HCT116 (cell line): ENCODE measurements at regions not wholly inside any gene's neighbourhood (a gene's known extent, or its start where the extent isn't known, plus 50 kb on each side); places are given as distances from the start of the nearest gene placed in this dataset.

ENCODE experiments used
- ATAC-seq: fragments of 200-7000 bp; cut with Tn5 transposase; 2 replicates; pipeline ENCODE4 v1.9.1; 2020; ENCODE audit warnings: mild to moderate bottlenecking, moderate library complexity
- BruUV-seq: library from RNA; stranded (reverse); fragments of 400-500 nt; replicated peaks from 2 replicates; lab custom pipeline; 2021; lab: Mats Ljungman, UMichigan
- CTCF ChIA-PET: fragments of 300-600 bp; sonication (Branson Sonifier 250); formaldehyde crosslinking; loops from one replicate; lab custom pipeline; 2021; ENCODE audit warnings: antibody characterized with exemption; lab: Charles Lee
- POLR2A ChIA-PET: fragments of 300-600, 350-600 bp; sonication (Branson Sonifier 250); formaldehyde crosslinking; loops from one replicate; lab custom pipeline; 2021; ENCODE audit warnings: antibody characterized with exemption; lab: Charles Lee
- RAD21 ChIA-PET, 2 experiments: fragments of 300-600 bp; sonication (Branson Sonifier 250); formaldehyde crosslinking; loops; one replicate each; lab custom pipeline; 2023; ENCODE audit warnings: low total read pairs in 2 of 2; ENCODE audit not compliant: uncharacterized antibody in 2 of 2, unreplicated experiment in 2 of 2, low non-redundant PET in 1 of 2; lab: Charles Lee
- DNase-seq: peaks from one replicate; pipeline ENCODE4 v3.0.0-alpha.2; 2010; ENCODE audit warnings: low read depth, low spot score
- H2AFZ ChIP-seq: fragments of 200-600 bp; shearing (Covaris generic), sonication (generic); 2 replicates; pipeline ENCODE4 v1.6.1; 2017; ENCODE audit warnings: low read depth, mixed run types, mixed read lengths, antibody characterized with exemption, low read length; ENCODE audit not compliant: poor library complexity, severe bottlenecking
- H3K27ac ChIP-seq: 2 replicates; pipeline ENCODE4 v1.5.1; 2012; ENCODE audit warnings: low read depth, low read length
- H3K27me3 ChIP-seq: fragments of 200-600 bp; sonication (generic); 2 replicates; pipeline ENCODE4 v1.6.1; 2016; ENCODE audit warnings: mixed run types, low read length, mixed read lengths; ENCODE audit not compliant: insufficient read depth
- H3K36me3 ChIP-seq, 2 experiments: fragments of 200-500 bp in 1 of 2; fragments of 200-600 bp in 1 of 2; sonication (Bioruptor generic) in 1 of 2; sonication (generic) in 1 of 2; 2 replicates each; pipeline versions ENCODE4 v1.5.1 to v1.6.1; 2014 to 2016; ENCODE audit warnings: low read length in 2 of 2, inconsistent platforms in 1 of 2, mixed read lengths in 1 of 2, mixed run types in 1 of 2; ENCODE audit not compliant: insufficient read depth in 2 of 2, control insufficient read depth in 1 of 2
- H3K4me1 ChIP-seq, 2 experiments: fragments of 200-600 bp in 1 of 2; sonication (generic) in 1 of 2; 2 replicates each; pipeline versions ENCODE4 v1.5.1 to v1.6.1; 2012 to 2017; ENCODE audit warnings: low read length in 2 of 2, inconsistent platforms in 1 of 2, mild to moderate bottlenecking in 1 of 2, mixed read lengths in 1 of 2, mixed run types in 1 of 2, moderate library complexity in 1 of 2; ENCODE audit not compliant: insufficient read depth in 2 of 2, control insufficient read depth in 1 of 2
- H3K4me2 ChIP-seq: fragments of 200-600 bp; sonication (generic); 2 replicates; pipeline ENCODE4 v1.6.1; 2017; ENCODE audit warnings: mixed run types, low read length, mixed read lengths
- H3K4me3 ChIP-seq, 2 experiments: fragments of 200-600 bp in 1 of 2; sonication (generic) in 1 of 2; replicated peaks in 1 of 2; 2 replicates each; pipeline ENCODE4 v1.5.1; 2011 to 2016; ENCODE audit warnings: low read length in 2 of 2, control low read depth in 1 of 2, low read depth in 1 of 2, mild to moderate bottlenecking in 1 of 2, mixed read lengths in 1 of 2, mixed run types in 1 of 2
- H3K79me2 ChIP-seq: fragments of 200-600 bp; sonication (generic); 2 replicates; pipeline ENCODE4 v1.6.1; 2017; ENCODE audit warnings: mild to moderate bottlenecking, mixed run types, low read length, moderate library complexity, mixed read lengths; ENCODE audit not compliant: insufficient read depth
- H3K9ac ChIP-seq: fragments of 200-600 bp; sonication (generic); 2 replicates; pipeline ENCODE4 v1.6.1; 2016; ENCODE audit warnings: low read length, mixed read lengths
- H3K9me2 ChIP-seq: fragments of 200-600 bp; sonication (generic), shearing (Covaris generic); 2 replicates; pipeline ENCODE4 v1.6.1; 2017; ENCODE audit warnings: mixed run types, mild to moderate bottlenecking, moderate library complexity; ENCODE audit not compliant: insufficient read depth
- H3K9me3 ChIP-seq, 2 experiments: fragments of 200-500 bp in 1 of 2; fragments of 200-600 bp in 1 of 2; sonication (Bioruptor generic) in 1 of 2; sonication (generic) in 1 of 2; 2 replicates each; pipeline ENCODE4 v1.6.1; 2014 to 2017; ENCODE audit warnings: low read length in 2 of 2, mixed read lengths in 2 of 2, inconsistent platforms in 1 of 2, low read depth in 1 of 2, mild to moderate bottlenecking in 1 of 2, mixed run types in 1 of 2, moderate library complexity in 1 of 2; ENCODE audit not compliant: control insufficient read depth in 1 of 2, insufficient read depth in 1 of 2
- H4K20me1 ChIP-seq: fragments of 200-600 bp; sonication (generic), shearing (Covaris generic); 2 replicates; pipeline ENCODE4 v1.6.1; 2017; ENCODE audit warnings: mixed run types, mild to moderate bottlenecking, moderate library complexity; ENCODE audit not compliant: insufficient read depth
- ATF3 ChIP-seq: IDR thresholded peaks from 2 replicates; pipeline ENCODE4 v1.6.1; 2012
- CBX3 ChIP-seq: IDR thresholded peaks from 2 replicates; pipeline ENCODE4 v1.6.1; 2012; ENCODE audit warnings: low read depth
- EGR1 ChIP-seq: IDR thresholded peaks from 2 replicates; pipeline ENCODE4 v1.6.1; 2012; ENCODE audit warnings: low read depth
- ELF1 ChIP-seq: IDR thresholded peaks from 2 replicates; pipeline ENCODE4 v1.6.1; 2012; ENCODE audit warnings: low read depth, borderline replicate concordance
- EZH2 ChIP-seq: fragments of 200-600 bp; sonication (generic); IDR thresholded peaks from 2 replicates; pipeline ENCODE4 v1.6.1; 2017; ENCODE audit warnings: antibody characterized with exemption, mixed run types
- EZH2phosphoT487 ChIP-seq: fragments of 200-600 bp; IDR thresholded peaks from 2 replicates; pipeline ENCODE4 v1.6.1; 2018; ENCODE audit warnings: antibody characterized with exemption, borderline replicate concordance
- JUND ChIP-seq: IDR thresholded peaks from 2 replicates; pipeline ENCODE4 v1.6.1; 2012
- MAX ChIP-seq: IDR thresholded peaks from 2 replicates; pipeline ENCODE4 v1.6.1; 2012
- POLR2A ChIP-seq: IDR thresholded peaks from 2 replicates; pipeline ENCODE4 v1.7.0; 2011; ENCODE audit warnings: borderline replicate concordance; ENCODE audit not compliant: insufficient read depth, insufficient read length; ENCODE audit errors: extremely low read depth
- POLR2AphosphoS5 ChIP-seq: IDR thresholded peaks from 2 replicates; pipeline ENCODE4 v1.6.1; 2011; ENCODE audit warnings: mild to moderate bottlenecking, low read depth, low read length, moderate library complexity
- SIN3A ChIP-seq: IDR thresholded peaks from 2 replicates; pipeline ENCODE4 v1.6.1; 2012; ENCODE audit warnings: low read depth
- SP1 ChIP-seq: IDR thresholded peaks from 2 replicates; pipeline ENCODE4 v1.6.1; 2012; ENCODE audit warnings: low read depth
- TCF7L2 ChIP-seq: IDR thresholded peaks from 2 replicates; pipeline ENCODE4 v1.7.0; 2011; ENCODE audit warnings: borderline replicate concordance, inconsistent platforms; ENCODE audit not compliant: insufficient read depth, insufficient read length; ENCODE audit errors: extremely low read depth
- YY1 ChIP-seq: IDR thresholded peaks from 2 replicates; pipeline ENCODE4 v1.6.1; 2011; ENCODE audit warnings: low read length, low read depth, moderate library complexity, mild to moderate bottlenecking; ENCODE audit not compliant: insufficient replicate concordance; ENCODE audit errors: extremely low read depth
- ZFX ChIP-seq: fragments of 450-650 bp; IDR thresholded peaks from 2 replicates; pipeline ENCODE4 v1.6.1; 2017
- ZNF274 ChIP-seq: fragments of 200-500 bp; sonication (Bioruptor generic); IDR thresholded peaks from 2 replicates; pipeline ENCODE4 v1.6.1; 2014; ENCODE audit warnings: mild to moderate bottlenecking, low read depth, low read length, inconsistent platforms
- intact Hi-C: fragments of 100-400 bp; cut with micrococcal nuclease; formaldehyde crosslinking; loops from 2 replicates; pipeline ENCODE4 v1.10.0; 2022
- TF ChIP-seq, protein P1 (sequence below): IDR thresholded peaks from 2 replicates; pipeline ENCODE4 v1.6.1; 2012; ENCODE audit warnings: low read depth
- TF ChIP-seq, protein P2 (sequence below): IDR thresholded peaks from 2 replicates; pipeline ENCODE4 v1.6.1; 2011; ENCODE audit warnings: mild to moderate bottlenecking, low read length, moderate library complexity; ENCODE audit not compliant: insufficient replicate concordance; ENCODE audit errors: extremely low read depth

DNA sequence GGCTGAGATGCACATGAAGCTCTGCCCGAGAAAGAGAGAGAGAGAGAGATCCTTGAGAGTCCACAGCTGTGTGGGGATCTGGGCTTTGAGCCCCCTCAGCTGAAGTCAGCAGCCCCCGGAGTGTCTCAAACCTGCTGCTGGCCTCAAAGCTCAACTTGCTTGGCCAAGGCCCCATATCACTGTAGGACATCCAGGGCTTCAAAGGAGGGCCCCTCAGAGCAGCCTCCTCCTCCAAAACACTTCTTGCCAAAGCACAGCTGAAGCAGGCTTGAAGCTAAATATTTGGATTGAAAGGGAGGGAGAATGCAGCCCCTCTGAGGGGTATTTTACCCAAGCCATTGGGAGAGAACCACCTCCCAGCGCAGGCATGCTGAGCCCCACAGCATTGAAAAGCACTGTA is 357.6 kb downstream of the OSR1 start:
- ATAC-seq: no peak
- Histone ChIP-seq H3K4me1 (no peaks in the 10 kb centered on the region), H3K79me2 (no peaks in the 10 kb centered on the region), H3K9me3 (no peaks in the 10 kb centered on the region), H4K20me1 (no peaks in the 10 kb centered on the region), H3K4me2 (no peak overlapping the region), H3K9me2 (no peaks in the 10 kb centered on the region), H3K9ac (no peak overlapping the region), H3K27ac (no peak overlapping the region), H3K27me3 (0 out of 2 replicates have a peak, but pooled peaks cover 4% of the 10 kb centered on the region), H2AFZ (no peak overlapping the region), H3K4me3 (no peak overlapping the region), H3K36me3 (no peaks in the 10 kb centered on the region)
- intact Hi-C loops: no loop called here
- ChIA-PET RAD21 (no interaction called here), CTCF (no interaction called here), POLR2A (no interaction called here)
- TF ChIP-seq ELF1 (no peak), SIN3A (no peak), EGR1 (no peak), TCF7L2 (no peak), CBX3 (no peak), MAX (no peak), JUND (no peak), EZH2 (no peak), POLR2AphosphoS5 (no peak), ATF3 (no peak), SP1 (no peak), POLR2A (no peak), ZFX (no peak), EZH2phosphoT487 (no peak), ZNF274 (no peak), YY1 (no peak)
- TF ChIP-seq, protein P1, sequence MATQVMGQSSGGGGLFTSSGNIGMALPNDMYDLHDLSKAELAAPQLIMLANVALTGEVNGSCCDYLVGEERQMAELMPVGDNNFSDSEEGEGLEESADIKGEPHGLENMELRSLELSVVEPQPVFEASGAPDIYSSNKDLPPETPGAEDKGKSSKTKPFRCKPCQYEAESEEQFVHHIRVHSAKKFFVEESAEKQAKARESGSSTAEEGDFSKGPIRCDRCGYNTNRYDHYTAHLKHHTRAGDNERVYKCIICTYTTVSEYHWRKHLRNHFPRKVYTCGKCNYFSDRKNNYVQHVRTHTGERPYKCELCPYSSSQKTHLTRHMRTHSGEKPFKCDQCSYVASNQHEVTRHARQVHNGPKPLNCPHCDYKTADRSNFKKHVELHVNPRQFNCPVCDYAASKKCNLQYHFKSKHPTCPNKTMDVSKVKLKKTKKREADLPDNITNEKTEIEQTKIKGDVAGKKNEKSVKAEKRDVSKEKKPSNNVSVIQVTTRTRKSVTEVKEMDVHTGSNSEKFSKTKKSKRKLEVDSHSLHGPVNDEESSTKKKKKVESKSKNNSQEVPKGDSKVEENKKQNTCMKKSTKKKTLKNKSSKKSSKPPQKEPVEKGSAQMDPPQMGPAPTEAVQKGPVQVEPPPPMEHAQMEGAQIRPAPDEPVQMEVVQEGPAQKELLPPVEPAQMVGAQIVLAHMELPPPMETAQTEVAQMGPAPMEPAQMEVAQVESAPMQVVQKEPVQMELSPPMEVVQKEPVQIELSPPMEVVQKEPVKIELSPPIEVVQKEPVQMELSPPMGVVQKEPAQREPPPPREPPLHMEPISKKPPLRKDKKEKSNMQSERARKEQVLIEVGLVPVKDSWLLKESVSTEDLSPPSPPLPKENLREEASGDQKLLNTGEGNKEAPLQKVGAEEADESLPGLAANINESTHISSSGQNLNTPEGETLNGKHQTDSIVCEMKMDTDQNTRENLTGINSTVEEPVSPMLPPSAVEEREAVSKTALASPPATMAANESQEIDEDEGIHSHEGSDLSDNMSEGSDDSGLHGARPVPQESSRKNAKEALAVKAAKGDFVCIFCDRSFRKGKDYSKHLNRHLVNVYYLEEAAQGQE: no peak
- TF ChIP-seq, protein P2, sequence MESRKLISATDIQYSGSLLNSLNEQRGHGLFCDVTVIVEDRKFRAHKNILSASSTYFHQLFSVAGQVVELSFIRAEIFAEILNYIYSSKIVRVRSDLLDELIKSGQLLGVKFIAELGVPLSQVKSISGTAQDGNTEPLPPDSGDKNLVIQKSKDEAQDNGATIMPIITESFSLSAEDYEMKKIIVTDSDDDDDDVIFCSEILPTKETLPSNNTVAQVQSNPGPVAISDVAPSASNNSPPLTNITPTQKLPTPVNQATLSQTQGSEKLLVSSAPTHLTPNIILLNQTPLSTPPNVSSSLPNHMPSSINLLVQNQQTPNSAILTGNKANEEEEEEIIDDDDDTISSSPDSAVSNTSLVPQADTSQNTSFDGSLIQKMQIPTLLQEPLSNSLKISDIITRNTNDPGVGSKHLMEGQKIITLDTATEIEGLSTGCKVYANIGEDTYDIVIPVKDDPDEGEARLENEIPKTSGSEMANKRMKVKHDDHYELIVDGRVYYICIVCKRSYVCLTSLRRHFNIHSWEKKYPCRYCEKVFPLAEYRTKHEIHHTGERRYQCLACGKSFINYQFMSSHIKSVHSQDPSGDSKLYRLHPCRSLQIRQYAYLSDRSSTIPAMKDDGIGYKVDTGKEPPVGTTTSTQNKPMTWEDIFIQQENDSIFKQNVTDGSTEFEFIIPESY: no peak
- no peak for DNase-seq
- BruUV-seq: no TSS peak
